GM13977 (cell line): ENCODE measurements at regions not wholly inside any gene's neighbourhood (a gene's known extent, or its start where the extent isn't known, plus 50 kb on each side); places are given as distances from the start of the nearest gene placed in this dataset.

Experiments
- DNase-seq: peaks from one replicate; pipeline ENCODE4 v3.0.0; 2012; ENCODE audit warnings: low spot score
- in situ Hi-C: fragments of 300-500 bp; cut with MboI; formaldehyde crosslinking; loops from one replicate; pipeline ENCODE4 v1.12.0; 2022; ENCODE audit warnings: low sequenced_read_pairs, low pct_unique_long_range_greater_than_20kb, mixed read lengths, inconsistent platforms; ENCODE audit not compliant: unreplicated experiment
- TF ChIP-seq, protein P1 (sequence below): IDR thresholded peaks from 2 replicates; pipeline ENCODE4 v1.5.1; 2012; ENCODE audit warnings: mild to moderate bottlenecking, control low read depth; ENCODE audit not compliant: insufficient read depth; ENCODE audit errors: extremely low read depth, missing control alignments

DNA sequence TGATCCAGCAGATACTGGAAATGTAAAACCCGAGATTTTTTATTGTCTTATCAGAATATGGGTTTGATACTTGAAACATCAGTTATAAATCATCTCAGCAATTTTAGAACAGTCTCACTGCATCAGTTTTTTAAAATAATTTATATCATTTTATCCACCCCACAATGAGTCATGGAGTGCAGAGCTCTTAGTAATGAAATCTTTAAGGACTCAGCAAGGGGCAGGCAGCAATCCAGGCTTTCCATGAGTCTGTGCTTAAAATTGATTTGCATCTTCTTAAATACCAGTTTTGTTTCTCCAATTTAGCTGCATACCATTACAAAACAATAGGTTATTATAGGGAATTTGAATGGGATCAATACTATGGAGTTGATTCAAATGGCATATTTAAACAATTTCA is 832.3 kb downstream of the C6orf118 start:
- in situ Hi-C loops = no loop called here
- DNase-seq = no peak
- TF ChIP-seq, protein P1, sequence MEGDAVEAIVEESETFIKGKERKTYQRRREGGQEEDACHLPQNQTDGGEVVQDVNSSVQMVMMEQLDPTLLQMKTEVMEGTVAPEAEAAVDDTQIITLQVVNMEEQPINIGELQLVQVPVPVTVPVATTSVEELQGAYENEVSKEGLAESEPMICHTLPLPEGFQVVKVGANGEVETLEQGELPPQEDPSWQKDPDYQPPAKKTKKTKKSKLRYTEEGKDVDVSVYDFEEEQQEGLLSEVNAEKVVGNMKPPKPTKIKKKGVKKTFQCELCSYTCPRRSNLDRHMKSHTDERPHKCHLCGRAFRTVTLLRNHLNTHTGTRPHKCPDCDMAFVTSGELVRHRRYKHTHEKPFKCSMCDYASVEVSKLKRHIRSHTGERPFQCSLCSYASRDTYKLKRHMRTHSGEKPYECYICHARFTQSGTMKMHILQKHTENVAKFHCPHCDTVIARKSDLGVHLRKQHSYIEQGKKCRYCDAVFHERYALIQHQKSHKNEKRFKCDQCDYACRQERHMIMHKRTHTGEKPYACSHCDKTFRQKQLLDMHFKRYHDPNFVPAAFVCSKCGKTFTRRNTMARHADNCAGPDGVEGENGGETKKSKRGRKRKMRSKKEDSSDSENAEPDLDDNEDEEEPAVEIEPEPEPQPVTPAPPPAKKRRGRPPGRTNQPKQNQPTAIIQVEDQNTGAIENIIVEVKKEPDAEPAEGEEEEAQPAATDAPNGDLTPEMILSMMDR = no peak

DNA sequence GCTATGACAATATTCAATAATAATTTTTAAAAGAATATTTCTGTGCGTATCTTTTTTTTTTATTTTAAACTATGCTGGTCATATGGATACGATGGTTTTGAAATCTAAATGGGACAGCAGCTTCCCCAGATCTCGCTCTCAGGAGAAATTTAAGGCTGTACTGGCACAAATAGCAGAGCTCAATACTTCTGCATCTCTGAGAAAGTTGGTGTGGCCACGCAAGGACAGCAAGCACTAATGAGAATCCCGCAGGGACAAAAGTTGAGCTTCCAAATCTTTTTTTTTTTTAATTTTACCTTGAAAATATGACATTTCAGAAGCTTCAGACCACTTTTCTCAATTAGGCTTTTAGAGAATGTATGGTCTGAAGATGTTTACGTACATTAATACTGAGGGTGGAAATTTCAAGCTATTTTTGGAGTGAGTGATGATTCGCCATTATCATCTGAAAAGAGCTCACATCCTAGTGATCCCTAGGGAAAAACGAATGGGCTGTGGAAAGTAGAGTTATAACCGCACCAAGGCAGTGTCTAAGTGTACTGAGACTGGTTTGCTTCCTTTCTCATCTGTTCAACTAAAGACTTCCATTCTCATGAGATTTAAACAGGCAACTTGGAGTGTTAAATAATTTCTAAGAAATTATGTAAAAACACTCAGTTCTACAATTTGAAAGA is 840.0 kb downstream of the C6orf118 start:
- DNase-seq = no peak
- in situ Hi-C loops = no loop called here
- TF ChIP-seq, protein P1 = no peak

DNA sequence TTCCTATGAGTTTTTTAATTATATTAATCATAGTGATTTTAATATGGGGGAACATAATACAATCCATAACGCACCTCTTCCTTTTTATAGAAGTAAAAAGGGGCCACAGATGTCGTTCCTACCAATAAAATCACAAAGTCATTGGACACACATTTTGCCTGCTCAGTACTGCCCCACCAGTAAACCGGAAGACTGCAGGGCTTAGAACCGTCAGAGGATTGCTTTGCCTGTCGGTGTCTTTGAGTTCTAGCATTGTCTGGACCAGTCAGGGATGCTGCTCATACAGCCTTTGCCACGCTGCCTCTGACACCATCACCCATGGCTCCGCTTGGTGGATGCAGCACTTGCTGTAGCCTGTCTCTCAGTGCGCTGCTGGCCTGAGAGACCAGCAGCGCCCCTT is 853.6 kb downstream of the C6orf118 start:
- in situ Hi-C loops = no loop called here
- TF ChIP-seq, protein P1 = no peak
- DNase-seq = no peak

DNA sequence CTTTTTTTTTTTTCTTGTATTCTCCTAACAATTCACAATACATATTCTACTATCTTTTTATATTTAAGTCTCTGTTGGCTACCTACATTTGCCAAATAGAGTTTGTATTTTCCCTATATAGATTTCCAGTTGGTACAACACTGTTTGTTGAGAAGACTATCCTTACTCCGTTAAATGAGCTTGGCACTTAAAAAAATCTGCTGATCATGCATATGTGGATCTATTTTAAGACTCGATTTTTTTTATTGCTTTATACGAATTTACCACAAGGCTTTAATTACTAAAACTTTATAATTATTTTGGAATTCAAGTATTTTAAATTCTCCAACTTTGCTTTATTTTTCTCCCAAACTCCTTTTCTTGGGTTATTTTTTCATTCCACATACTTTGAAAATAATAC is 855.6 kb downstream of the C6orf118 start:
- TF ChIP-seq, protein P1 = no peak
- no peak for DNase-seq
- in situ Hi-C loops = no loop called here

DNA sequence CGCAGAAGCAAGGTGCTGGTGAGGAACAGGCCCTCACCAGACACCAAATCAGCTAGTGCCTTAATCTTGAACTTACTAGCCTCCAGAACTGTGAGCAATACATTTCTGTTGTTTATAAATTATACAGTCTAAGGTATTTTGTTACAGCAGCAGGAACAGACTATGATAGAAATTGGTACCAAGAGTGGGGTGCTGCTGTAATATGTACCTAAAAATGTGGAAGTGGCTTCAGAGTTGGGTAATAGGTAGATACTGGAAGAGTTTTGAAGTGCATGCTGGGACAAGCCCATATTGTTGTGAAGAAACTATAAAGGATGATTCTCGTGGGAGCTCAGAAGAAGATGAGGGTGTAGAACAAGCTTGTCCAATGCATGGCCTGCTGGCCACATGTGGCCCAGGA is 866.8 kb downstream of the C6orf118 start:
- TF ChIP-seq, protein P1 = no peak
- in situ Hi-C loops = no loop called here
- DNase-seq = no peak

DNA sequence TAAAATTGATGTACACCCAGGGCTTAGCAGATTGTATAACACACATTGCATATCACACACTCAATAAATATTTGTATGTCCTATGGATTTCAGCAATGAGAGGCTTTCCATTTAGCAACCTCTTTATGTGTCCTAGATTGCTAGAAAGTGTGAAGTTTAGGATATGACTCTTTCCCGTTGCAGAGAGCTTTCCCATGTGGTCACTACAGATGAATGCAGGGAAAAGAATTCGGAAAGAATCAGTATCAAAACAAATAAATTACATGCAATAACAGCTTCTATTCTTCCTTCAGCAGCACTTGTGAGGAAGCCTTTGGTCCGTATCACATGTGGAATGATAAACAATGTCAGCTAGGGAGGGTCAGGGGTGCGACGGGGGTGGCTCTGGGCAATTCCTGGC is 870.1 kb downstream of the C6orf118 start:
- in situ Hi-C loops = no loop called here
- DNase-seq = no peak
- TF ChIP-seq, protein P1 = no peak
